ENCODE measurements at regions not wholly inside any gene's neighbourhood (a gene's known extent, or its start where the extent isn't known, plus 50 kb on each side); places are given as distances from the start of the nearest gene placed in this dataset.

GRCh38 chr6:71471718-71472117 is 183.1 kb downstream of the OGFRL1 start:
- TF ChIP-seq ZNF394 (tag by site-specific recombination; IDR thresholded peaks at IDR 0.05; ENCODE audit: borderline replicate concordance) (no peak), ZNF830 (tag by site-specific recombination; IDR thresholded peaks at IDR 0.05; ENCODE audit: low read depth) (no peak), ZNF350 (tag by site-specific recombination; IDR thresholded peaks at IDR 0.05) (no peak), ZSCAN4 (tag by site-specific recombination; IDR thresholded peaks at IDR 0.05) (no peak), ZNF132 (tag by site-specific recombination; IDR thresholded peaks at IDR 0.05; ENCODE audit: borderline replicate concordance) (no peak), ZNF48 (tag by site-specific recombination; IDR thresholded peaks at IDR 0.05) (no peak), ZEB2 (tag by site-specific recombination; IDR thresholded peaks at IDR 0.05) (no peak), ZNF433 (tag by site-specific recombination; IDR thresholded peaks at IDR 0.05; ENCODE audit: low read depth) (no peak), ZFP37 (tag by site-specific recombination; IDR thresholded peaks at IDR 0.05) (no peak), ZNF473 (tag by site-specific recombination; IDR thresholded peaks at IDR 0.05) (no peak), MEIS1 (CRISPR knock-in tag; IDR thresholded peaks at IDR 0.05; ENCODE audit: borderline replicate concordance) (no peak)
- H3K27ac ChIP-seq (ENCODE audit: extremely low read depth, low read depth, low read length) = no peak overlapping the region
- H3K4me1 ChIP-seq (ENCODE audit: control insufficient read depth, insufficient read depth, low read length) = no peaks in the 10 kb centered on the region
- no peaks in the 10 kb centered on the region for H3K36me3 ChIP-seq (ENCODE audit: control insufficient read depth in 2 of 2, insufficient read depth in 1 of 2, low read length in 2 of 2)
- H3K4me3 ChIP-seq (ENCODE audit: low read depth, low read length) = no peak overlapping the region
- H3K9me3 ChIP-seq (ENCODE audit: control insufficient read depth, insufficient read depth, low read depth, low read length) = no peaks in the 10 kb centered on the region
- ChIA-PET POLR2A (no interaction called here), CTCF (no interaction called here)

GRCh38 chr6:71473926-71474325 is 185.3 kb downstream of the OGFRL1 start:
- no peak overlapping the region for H3K27ac ChIP-seq (ENCODE audit: extremely low read depth, low read depth, low read length)
- CTCF ChIA-PET = no interaction called here
- H3K36me3 ChIP-seq (ENCODE audit: control insufficient read depth in 2 of 2, insufficient read depth in 1 of 2, low read length in 2 of 2) = no peaks in the 10 kb centered on the region
- no peak overlapping the region for H3K4me3 ChIP-seq (ENCODE audit: low read depth, low read length)
- no peaks in the 10 kb centered on the region for H3K4me1 ChIP-seq (ENCODE audit: control insufficient read depth, insufficient read depth, low read length)
- POLR2A ChIA-PET = no interaction called here
- no peaks in the 10 kb centered on the region for H3K9me3 ChIP-seq (ENCODE audit: control insufficient read depth, insufficient read depth, low read depth, low read length)
- TF ChIP-seq SETDB1 (IDR thresholded peaks at IDR 0.05; ENCODE audit: insufficient read length, low read length) (no peak), ZNF670 (tag by site-specific recombination; IDR thresholded peaks at IDR 0.05; ENCODE audit: low read depth) (no peak), ZNF677 (tag by site-specific recombination; IDR thresholded peaks at IDR 0.05) (no peak), ZNF311 (tag by site-specific recombination; IDR thresholded peaks at IDR 0.05; ENCODE audit: borderline replicate concordance) (no peak), KLF1 (tag by site-specific recombination; IDR thresholded peaks at IDR 0.05) (no peak), ZNF48 (tag by site-specific recombination; IDR thresholded peaks at IDR 0.05) (no peak), ZNF26 (tag by site-specific recombination; IDR thresholded peaks at IDR 0.05) (no peak), SP3 (tag by site-specific recombination; IDR thresholded peaks at IDR 0.05) (no peak), PBX3 (CRISPR knock-in tag; IDR thresholded peaks at IDR 0.05) (no peak), ZNF133 (tag by site-specific recombination; IDR thresholded peaks at IDR 0.05) (no peak), HIC1 (tag by site-specific recombination; IDR thresholded peaks at IDR 0.05) (no peak), ZNF223 (tag by site-specific recombination; IDR thresholded peaks at IDR 0.05) (no peak), ZSCAN5A (tag by site-specific recombination; IDR thresholded peaks at IDR 0.05) (no peak), ZNF394 (tag by site-specific recombination; IDR thresholded peaks at IDR 0.05; ENCODE audit: borderline replicate concordance) (no peak), ZBTB49 (tag by site-specific recombination; IDR thresholded peaks at IDR 0.05; ENCODE audit: low read depth) (no peak), ZSCAN23 (tag by site-specific recombination; IDR thresholded peaks at IDR 0.05) (no peak)
